IPS-20b (cell line): ENCODE measurements at regions not wholly inside any gene's neighbourhood (a gene's known extent, or its start where the extent isn't known, plus 50 kb on each side); places are given as distances from the start of the nearest gene placed in this dataset.

Experiments
- H3K27ac ChIP-seq: one replicate; pipeline ENCODE4 v1.5.1; 2013; ENCODE audit warnings: low read length
- H3K27me3 ChIP-seq: 2 replicates; pipeline ENCODE4 v1.6.1; 2013; ENCODE audit warnings: mild to moderate bottlenecking, low read length, inconsistent platforms; ENCODE audit not compliant: insufficient read depth
- H3K36me3 ChIP-seq: 2 replicates; pipeline ENCODE4 v1.6.1; 2013; ENCODE audit warnings: low read depth, mild to moderate bottlenecking, inconsistent platforms, low read length, moderate library complexity; ENCODE audit not compliant: insufficient read depth
- H3K4me1 ChIP-seq: 2 replicates; pipeline ENCODE4 v1.6.1; 2013; ENCODE audit warnings: mild to moderate bottlenecking, control low read depth, inconsistent platforms, low read length, moderate library complexity; ENCODE audit not compliant: insufficient read depth
- H3K4me3 ChIP-seq: 2 replicates; pipeline ENCODE4 v1.5.1; 2013; ENCODE audit warnings: mild to moderate bottlenecking, low read length, inconsistent platforms
- H3K9ac ChIP-seq: 2 replicates; pipeline ENCODE4 v1.6.1; 2013; ENCODE audit warnings: low read depth, mild to moderate bottlenecking, inconsistent platforms, low read length, moderate library complexity
- H3K9me3 ChIP-seq: 2 replicates; pipeline ENCODE4 v1.6.1; 2013; ENCODE audit warnings: mild to moderate bottlenecking, low read depth, low read length, inconsistent platforms; ENCODE audit not compliant: insufficient read depth

GRCh38 chr16:9521749-9522370 is 430.4 kb downstream of the HAPSTR1 start:
- no peaks in the 10 kb centered on the region for H3K36me3 ChIP-seq
- no peak overlapping the region for H3K4me3 ChIP-seq

GRCh38 chr16:9522614-9523013 is 431.2 kb downstream of the HAPSTR1 start:
- Histone ChIP-seq H3K27me3 (peaks cover 17% of the 10 kb centered on the region; the same call in 1 of the 2 replicates), H3K4me3 (no peak overlapping the region), H3K9ac (no peak overlapping the region), H3K36me3 (no peaks in the 10 kb centered on the region), H3K9me3 (no peaks in the 10 kb centered on the region), H3K4me1 (peaks cover 18% of the 10 kb centered on the region; the same call in 1 of the 2 replicates), H3K27ac (no peak overlapping the region)

More at GRCh38 chr16:9521749-9522370, 430.4 kb downstream of the HAPSTR1 start:
- no peak overlapping the region for H3K27ac ChIP-seq
- peaks cover 12% of the 10 kb centered on the region; the same call in 1 of the 2 replicates for H3K4me1 ChIP-seq
- H3K27me3 ChIP-seq, result peaks cover 17% of the 10 kb centered on the region; the same call in 1 of the 2 replicates
- no peak overlapping the region for H3K9ac ChIP-seq
- H3K9me3 ChIP-seq, result no peaks in the 10 kb centered on the region

DNA sequence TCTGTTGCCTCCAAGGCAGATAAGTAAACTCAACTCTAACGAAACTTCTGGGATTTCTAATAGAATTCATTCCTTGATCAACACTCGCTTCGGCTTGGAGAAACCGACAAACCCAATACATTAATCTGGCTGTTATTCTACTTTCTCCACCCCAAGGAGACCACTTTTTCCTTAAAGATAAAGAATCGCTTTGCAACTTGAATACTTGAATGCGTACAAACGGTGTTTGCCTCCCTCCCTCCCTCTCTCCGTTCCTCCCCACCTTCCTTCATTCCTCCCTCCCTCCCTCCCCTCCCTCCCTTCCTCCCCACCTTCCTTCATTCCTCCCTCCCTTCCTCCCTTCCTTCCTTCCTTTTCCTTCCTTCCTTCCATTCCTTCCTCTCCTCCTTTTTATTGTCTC is 432.6 kb downstream of the HAPSTR1 start:
- no peak overlapping the region for H3K9ac ChIP-seq
- H3K4me3 ChIP-seq, result no peak overlapping the region
- H3K27ac ChIP-seq, result no peak overlapping the region
- peaks cover 17% of the 10 kb centered on the region; the same call in 1 of the 2 replicates for H3K27me3 ChIP-seq
- H3K36me3 ChIP-seq, result no peaks in the 10 kb centered on the region
- no peaks in the 10 kb centered on the region for H3K9me3 ChIP-seq
- peaks cover 28% of the 10 kb centered on the region for H3K4me1 ChIP-seq

DNA sequence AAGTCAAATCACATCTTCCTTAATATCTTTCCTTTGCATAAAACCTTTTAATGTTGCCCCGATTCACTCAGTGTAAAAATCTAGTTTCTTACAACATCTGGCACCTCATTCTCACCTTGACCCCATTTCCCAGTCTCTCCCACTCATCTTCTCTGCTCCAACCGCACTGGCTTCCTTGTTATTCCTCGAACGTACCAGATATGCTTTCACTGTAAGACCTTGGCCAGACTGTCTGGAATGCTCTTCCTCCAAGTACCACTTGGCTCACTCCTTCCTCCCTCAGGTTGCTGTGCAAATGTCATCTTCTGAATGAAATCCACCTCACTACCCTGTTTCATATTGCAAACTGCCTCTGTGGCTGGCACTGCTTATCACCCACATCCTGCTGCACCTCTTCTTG is 433.6 kb downstream of the HAPSTR1 start:
- Histone ChIP-seq H3K9ac (no peak overlapping the region), H3K36me3 (no peaks in the 10 kb centered on the region), H3K9me3 (no peaks in the 10 kb centered on the region), H3K27ac (no peak overlapping the region), H3K4me1 (peaks cover 28% of the 10 kb centered on the region), H3K27me3 (peaks cover 17% of the 10 kb centered on the region; the same call in 1 of the 2 replicates), H3K4me3 (no peak overlapping the region)

GRCh38 chr16:9526791-9527190 is 435.3 kb downstream of the HAPSTR1 start:
- H3K4me3 ChIP-seq, result no peak overlapping the region
- peaks cover 17% of the 10 kb centered on the region; the same call in 1 of the 2 replicates for H3K27me3 ChIP-seq
- H3K9me3 ChIP-seq, result no peaks in the 10 kb centered on the region; the same call in 1 of the 2 replicates
- H3K36me3 ChIP-seq, result no peaks in the 10 kb centered on the region
- H3K4me1 ChIP-seq, result peaks cover 28% of the 10 kb centered on the region
- H3K9ac ChIP-seq, result no peak overlapping the region
- H3K27ac ChIP-seq, result no peak overlapping the region

DNA sequence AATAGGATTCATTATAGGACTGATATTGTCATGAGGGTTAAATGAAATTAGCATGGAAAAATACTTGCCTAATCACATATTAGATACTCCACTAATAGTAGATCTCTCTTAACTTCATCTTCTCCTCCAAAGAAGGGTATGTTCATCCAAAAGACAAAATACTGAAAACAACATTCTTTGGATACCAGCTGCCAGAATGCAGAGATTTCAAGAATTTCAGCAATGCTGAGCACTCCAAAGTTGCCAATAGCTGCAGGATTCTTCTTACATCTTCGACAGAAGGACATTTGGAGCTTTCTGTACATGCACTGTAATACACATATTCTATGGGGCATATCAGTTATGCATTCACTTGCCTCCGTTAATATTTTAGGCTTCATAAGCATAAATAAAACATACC is 436.5 kb downstream of the HAPSTR1 start:
- Histone ChIP-seq H3K4me1 (peaks cover 19% of the 10 kb centered on the region), H3K9ac (no peak overlapping the region), H3K9me3 (no peaks in the 10 kb centered on the region; the same call in 1 of the 2 replicates), H3K4me3 (no peak overlapping the region), H3K27ac (no peak overlapping the region), H3K27me3 (peaks cover 17% of the 10 kb centered on the region; the same call in 1 of the 2 replicates), H3K36me3 (no peaks in the 10 kb centered on the region)

DNA sequence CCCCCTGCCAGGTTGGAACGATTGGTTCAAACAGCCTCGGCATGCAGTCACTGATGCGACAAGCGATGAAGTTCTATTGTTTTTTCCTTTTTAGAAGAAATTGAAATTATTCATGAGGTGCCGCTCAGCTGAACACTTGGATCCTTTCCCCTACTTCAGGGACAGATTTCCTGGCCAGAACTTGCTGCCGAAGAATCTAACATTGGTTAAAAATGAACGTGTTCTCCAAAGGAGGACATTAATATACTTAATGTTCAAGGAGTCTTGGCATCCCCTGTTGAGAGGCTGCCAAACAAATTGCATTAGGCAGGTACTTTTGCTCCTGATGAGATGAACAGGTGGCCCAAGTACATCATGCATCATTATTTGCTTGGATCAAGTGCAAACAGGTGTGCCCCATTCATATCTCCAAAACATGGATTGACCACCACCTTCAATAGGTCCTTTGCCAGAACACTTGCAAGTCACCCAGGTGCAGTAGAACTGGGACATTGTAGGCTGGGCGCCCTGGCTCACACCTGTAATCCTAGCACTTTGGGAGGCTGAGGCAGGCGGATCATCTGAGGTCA is 437.2 kb downstream of the HAPSTR1 start:
- Histone ChIP-seq H3K9me3 (no peaks in the 10 kb centered on the region; the same call in 1 of the 2 replicates), H3K4me1 (peaks cover 19% of the 10 kb centered on the region), H3K36me3 (no peaks in the 10 kb centered on the region), H3K27ac (no peak overlapping the region), H3K4me3 (no peak overlapping the region), H3K9ac (no peak overlapping the region), H3K27me3 (peaks cover 17% of the 10 kb centered on the region; the same call in 1 of the 2 replicates)

- Histone ChIP-seq H3K9me3 (no peaks in the 10 kb centered on the region; the same call in 1 of the 2 replicates), H3K4me3 (no peak overlapping the region), H3K27me3 (no peaks in the 10 kb centered on the region; the same call in 1 of the 2 replicates), H3K36me3 (no peaks in the 10 kb centered on the region), H3K27ac (no peak overlapping the region), H3K9ac (no peak overlapping the region), H3K4me1 (peaks cover 8% of the 10 kb centered on the region)
Measured at GRCh38 chr16:9533042-9533441, 441.6 kb downstream of the HAPSTR1 start.

GRCh38 chr16:9534759-9535158 is 443.3 kb downstream of the HAPSTR1 start:
- Histone ChIP-seq H3K9ac (no peak overlapping the region), H3K9me3 (no peaks in the 10 kb centered on the region; the same call in none of the 2 replicates), H3K4me3 (no peak overlapping the region)

DNA sequence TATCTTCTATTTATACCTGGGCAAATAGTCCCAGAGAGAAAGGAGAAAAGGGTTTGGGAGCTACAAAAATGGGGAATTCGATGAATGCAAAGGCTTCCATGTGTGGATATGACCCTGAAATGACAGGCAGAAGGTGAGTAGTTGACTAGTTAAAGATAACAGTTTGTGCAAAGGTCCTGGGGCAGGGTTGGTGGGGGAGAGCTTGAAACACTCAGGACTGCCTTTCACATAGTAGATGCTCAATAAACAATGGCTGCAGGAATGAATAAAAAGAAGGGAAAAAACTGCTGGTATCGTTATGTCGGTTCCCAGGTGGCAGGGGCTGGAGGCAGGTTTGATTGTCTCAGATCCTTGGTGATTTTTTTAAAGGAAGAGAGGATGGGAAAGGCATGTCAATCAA is 445.5 kb downstream of the HAPSTR1 start:
- Histone ChIP-seq H3K36me3 (no peaks in the 10 kb centered on the region), H3K4me3 (no peak overlapping the region), H3K4me1 (no peaks in the 10 kb centered on the region), H3K27ac (no peak overlapping the region), H3K27me3 (no peaks in the 10 kb centered on the region), H3K9me3 (no peaks in the 10 kb centered on the region; the same call in 1 of the 2 replicates), H3K9ac (no peak overlapping the region)

More at GRCh38 chr16:9534759-9535158, 443.3 kb downstream of the HAPSTR1 start:
- Histone ChIP-seq H3K27ac (no peak overlapping the region), H3K27me3 (no peaks in the 10 kb centered on the region), H3K4me1 (no peaks in the 10 kb centered on the region), H3K36me3 (no peaks in the 10 kb centered on the region)

DNA sequence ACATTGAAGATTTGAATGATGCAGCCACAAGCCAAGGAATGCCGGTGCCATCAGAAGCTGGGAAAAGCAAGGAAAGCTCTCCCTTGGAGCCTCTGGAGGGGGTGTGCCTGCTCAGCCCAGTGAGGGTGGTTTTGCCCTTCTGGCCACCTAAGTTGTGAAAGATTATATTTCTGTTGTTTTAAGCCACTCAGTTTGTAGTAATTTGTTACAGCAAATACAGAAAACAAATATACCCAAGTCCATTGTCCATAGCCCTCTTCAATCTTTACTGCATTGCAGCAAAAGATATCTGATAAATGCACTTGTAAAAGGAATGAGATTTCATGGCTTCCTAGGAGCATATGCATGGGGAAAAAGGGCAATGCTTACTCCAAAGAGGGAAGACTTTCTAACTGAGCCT is 447.9 kb downstream of the HAPSTR1 start:
- Histone ChIP-seq H3K27me3 (no peaks in the 10 kb centered on the region), H3K36me3 (no peaks in the 10 kb centered on the region), H3K4me3 (no peak overlapping the region), H3K9me3 (no peaks in the 10 kb centered on the region; the same call in 1 of the 2 replicates), H3K4me1 (no peaks in the 10 kb centered on the region), H3K27ac (no peak overlapping the region), H3K9ac (no peak overlapping the region)

DNA sequence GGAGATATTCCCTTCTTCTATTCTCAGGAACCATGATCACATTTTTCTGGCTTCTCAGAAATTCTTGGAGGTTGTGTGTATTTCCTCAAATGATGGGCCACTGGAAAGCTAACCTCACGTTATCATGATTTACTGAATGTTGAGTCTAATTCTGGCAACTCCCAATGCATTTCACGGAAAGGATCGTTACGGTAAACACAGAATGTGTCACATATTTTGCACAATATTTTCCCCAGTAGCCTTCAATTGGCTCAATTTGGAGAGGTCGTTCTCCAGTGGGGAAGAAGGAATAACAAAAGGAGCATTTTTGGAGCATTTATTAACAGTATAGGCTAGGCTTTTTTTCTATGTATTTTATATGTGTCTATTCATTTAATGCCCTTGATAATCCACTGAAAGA is 450.3 kb downstream of the HAPSTR1 start:
- Histone ChIP-seq H3K4me1 (no peaks in the 10 kb centered on the region), H3K4me3 (no peak overlapping the region), H3K27me3 (no peaks in the 10 kb centered on the region), H3K9me3 (no peaks in the 10 kb centered on the region; the same call in 1 of the 2 replicates), H3K36me3 (no peaks in the 10 kb centered on the region), H3K27ac (no peak overlapping the region), H3K9ac (no peak overlapping the region)
